Panc1 (cell line): ENCODE measurements at regions not wholly inside any gene's neighbourhood (a gene's known extent, or its start where the extent isn't known, plus 50 kb on each side); places are given as distances from the start of the nearest gene placed in this dataset.

ENCODE experiments used
- ATAC-seq: fragments of 200-7000 bp; cut with Tn5 transposase; 2 replicates; pipeline ENCODE4 v1.9.1; 2020; ENCODE audit warnings: mild to moderate bottlenecking, moderate library complexity
- BruUV-seq: library from RNA; stranded (reverse); fragments of 400-500 nt; replicated peaks from 2 replicates; lab custom pipeline; 2021; lab: Mats Ljungman, UMichigan
- CTCF ChIA-PET: fragments of 300-600 bp; sonication (Branson Sonifier 250); formaldehyde crosslinking; loops from one replicate; lab custom pipeline; 2022; ENCODE audit warnings: antibody characterized with exemption; lab: Charles Lee
- POLR2A ChIA-PET: fragments of 300-600 bp; sonication (Branson Sonifier 250); formaldehyde crosslinking; loops from one replicate; lab custom pipeline; 2022; ENCODE audit warnings: antibody characterized with exemption; lab: Charles Lee
- DNase-seq: peaks from one replicate; pipeline ENCODE4 v3.0.0-alpha.2; 2010; ENCODE audit warnings: low read depth, low spot score
- H3K27ac ChIP-seq: 2 replicates; pipeline ENCODE4 v1.5.1; 2011; ENCODE audit warnings: mild to moderate bottlenecking, low read length, inconsistent platforms
- H3K27me3 ChIP-seq: fragments of 200-500 bp; sonication (Bioruptor generic); 2 replicates; pipeline ENCODE4 v1.6.0; 2014; ENCODE audit warnings: low read length, inconsistent platforms; ENCODE audit not compliant: control insufficient read depth, insufficient read depth
- H3K36me3 ChIP-seq: fragments of 200-500 bp; sonication (Bioruptor generic); 2 replicates; pipeline ENCODE4 v1.5.1; 2014; ENCODE audit warnings: inconsistent platforms, mild to moderate bottlenecking, low read length, moderate library complexity; ENCODE audit not compliant: control insufficient read depth, insufficient read depth
- H3K4me1 ChIP-seq: 2 replicates; pipeline ENCODE4 v1.5.1; 2011; ENCODE audit warnings: inconsistent platforms, mild to moderate bottlenecking, low read length, moderate library complexity; ENCODE audit not compliant: control insufficient read depth, insufficient read depth
- H3K4me3 ChIP-seq, 2 experiments: 2 replicates each; pipeline ENCODE4 v1.5.1; 2011 to 2012; ENCODE audit warnings: low read depth in 2 of 2, low read length in 2 of 2, mild to moderate bottlenecking in 2 of 2, inconsistent platforms in 1 of 2, moderate library complexity in 1 of 2
- H3K9me3 ChIP-seq: fragments of 200-500 bp; sonication (Bioruptor generic); 2 replicates; pipeline ENCODE4 v1.5.1; 2014; ENCODE audit warnings: low read depth, mild to moderate bottlenecking, inconsistent platforms, low read length, moderate library complexity; ENCODE audit not compliant: control insufficient read depth, insufficient read depth
- CTCF ChIP-seq: fragments of 450-650 bp; IDR thresholded peaks from 2 replicates; pipeline ENCODE4 v1.5.1; 2017; ENCODE audit warnings: mild to moderate bottlenecking
- POLR2AphosphoS5 ChIP-seq: IDR thresholded peaks from 2 replicates; pipeline ENCODE4 v1.6.1; 2012; ENCODE audit warnings: mild to moderate bottlenecking, low read depth, low read length, moderate library complexity
- REST ChIP-seq, 2 experiments: IDR thresholded peaks; 2 replicates each; pipeline ENCODE4 v1.6.1; 2011 to 2012; ENCODE audit warnings: low read depth in 2 of 2, control low read depth in 1 of 2, low read length in 1 of 2, mild to moderate bottlenecking in 1 of 2, moderate library complexity in 1 of 2; ENCODE audit not compliant: insufficient read depth in 1 of 2
- SIN3A ChIP-seq: IDR thresholded peaks from 2 replicates; pipeline ENCODE4 v1.6.1; 2012; ENCODE audit warnings: low read depth, mild to moderate bottlenecking, low read length, moderate library complexity, borderline replicate concordance; ENCODE audit not compliant: insufficient read depth
- TCF7L2 ChIP-seq: IDR thresholded peaks from 2 replicates; pipeline ENCODE4 v1.6.1; 2011; ENCODE audit warnings: mild to moderate bottlenecking, low read depth, low read length, inconsistent platforms
- in situ Hi-C: cut with HindIII; loops from 2 replicates; pipeline ENCODE4 v1.10.0; 2016; ENCODE audit warnings: low sequenced_read_pairs, low pct_unique_long_range_greater_than_20kb
- intact Hi-C: fragments of 100-400 bp; cut with micrococcal nuclease; formaldehyde crosslinking; loops from one replicate; pipeline ENCODE4 v1.10.0; 2022; ENCODE audit not compliant: unreplicated experiment

GRCh38 chrX:84735025-84735424 lies 232.8 kb upstream of the HDX start:
- no peak for DNase-seq
- H3K36me3 ChIP-seq: no peaks in the 10 kb centered on the region
- in situ Hi-C loops (no loop called here), intact Hi-C loops (no loop called here)
- no peak overlapping the region for H3K4me3 ChIP-seq
- ChIA-PET POLR2A (no interaction called here), CTCF (no interaction called here)
- BruUV-seq: no TSS peak
- H3K4me1 ChIP-seq: no peaks in the 10 kb centered on the region
- no peak for TF ChIP-seq REST (IDR thresholded peaks at IDR 0.05; ENCODE audit: insufficient read depth in 1 of 2, low read depth in 2 of 2, low read length in 1 of 2)
- TF ChIP-seq TCF7L2: no peak
- TF ChIP-seq POLR2AphosphoS5: no peak
- no peak for TF ChIP-seq CTCF
- TF ChIP-seq SIN3A: no peak
- H3K27me3 ChIP-seq: no peaks in the 10 kb centered on the region
- no peak overlapping the region for H3K27ac ChIP-seq
- H3K9me3 ChIP-seq: no peaks in the 10 kb centered on the region
- no peak for ATAC-seq

GRCh38 chrX:84737471-84737871 lies 235.2 kb upstream of the HDX start:
- ChIA-PET POLR2A (no interaction called here), CTCF (no interaction called here)
- Histone ChIP-seq H3K36me3 (no peaks in the 10 kb centered on the region), H3K9me3 (no peaks in the 10 kb centered on the region), H3K4me3 (no peak overlapping the region), H3K27ac (no peak overlapping the region), H3K4me1 (no peaks in the 10 kb centered on the region), H3K27me3 (no peaks in the 10 kb centered on the region)
- TF ChIP-seq TCF7L2: no peak
- no peak for TF ChIP-seq POLR2AphosphoS5
- TF ChIP-seq REST (IDR thresholded peaks at IDR 0.05; ENCODE audit: insufficient read depth in 1 of 2, low read depth in 2 of 2, low read length in 1 of 2): no peak
- TF ChIP-seq CTCF: no peak
- ATAC-seq (no peak), DNase-seq (no peak)
- BruUV-seq: no TSS peak
- intact Hi-C loops (no loop called here), in situ Hi-C loops (no loop called here)
